Body of pancreas (tissue), 4 donors: ENCODE measurements at regions not wholly inside any gene's neighbourhood (a gene's known extent, or its start where the extent isn't known, plus 50 kb on each side); places are given as distances from the start of the nearest gene placed in this dataset.
"Not testable (repeated sequence)": the region's sequence is repeated elsewhere in the genome, so short reads cannot be mapped to it uniquely, and the experiment has no call there.

Experiments used
- ATAC-seq: fragments of 150-250 bp; one replicate; pipeline ENCODE4 v1.9.1; 2016
- DNase-seq, 4 donors: peaks; one replicate each; pipeline ENCODE4 v3.0.0-alpha.2; 2019
- H3K27ac ChIP-seq, 4 donors: fragments of 200-600 bp; sonication (generic); 1 replicate in 3 of 4; 2 replicates in 1 of 4; pipeline versions ENCODE4 v1.5.1 to v1.6.1; 2016 to 2019; ENCODE audit warnings: mild to moderate bottlenecking in 1 of 4, mixed read lengths in 1 of 4, moderate library complexity in 1 of 4
- H3K27me3 ChIP-seq, 2 donors: fragments of 200-600 bp; sonication (generic); one replicate each; pipeline ENCODE4 v1.6.0; 2016; ENCODE audit warnings: mild to moderate bottlenecking in 1 of 2
- H3K36me3 ChIP-seq, 2 donors: fragments of 200-600 bp; sonication (generic); replicated peaks in 1 of 2; 2 replicates each; pipeline ENCODE4 v1.5.1; 2016; ENCODE audit warnings: low read depth in 2 of 2; ENCODE audit not compliant: insufficient read depth in 1 of 2
- H3K4me1 ChIP-seq: fragments of 200-600 bp; sonication (generic); one replicate; pipeline ENCODE4 v1.6.0; 2016
- H3K4me3 ChIP-seq, 2 donors: fragments of 200-600 bp; sonication (generic); 1 replicate in 1 of 2; 2 replicates in 1 of 2; pipeline ENCODE4 v1.5.1; 2016 to 2019
- H3K9me3 ChIP-seq, 3 donors: fragments of 200-600 bp; sonication (generic); 1 replicate in 2 of 3; 2 replicates in 1 of 3; pipeline ENCODE4 v1.5.1; 2016
- POLR2A ChIP-seq, 3 donors: fragments of 450-650 bp; IDR thresholded peaks; one replicate each; pipeline ENCODE4 v1.6.1; 2016; ENCODE audit warnings: antibody characterized with exemption in 3 of 3, mild to moderate bottlenecking in 2 of 3
- WGBS, 2 donors: methylation state at CpG; one replicate each; pipeline ENCODE4 v1.1.5; 2017; 5-methylcytosine and 5-hydroxymethylcytosine counted together
- intact Hi-C: fragments of 100-400 bp; cut with DNase I; formaldehyde crosslinking; loops from one replicate; pipeline ENCODE4 v1.15.1; 2023
- TF ChIP-seq, protein P1 (sequence below), 7 experiments: fragments of 450-650 bp in 4 of 7; fragments of 200-600 bp in 3 of 7; sonication (generic) in 3 of 7; IDR thresholded peaks; one replicate each; pipeline ENCODE4 v1.5.1; 2016 to 2019; ENCODE audit warnings: antibody characterized with exemption in 7 of 7

DNA sequence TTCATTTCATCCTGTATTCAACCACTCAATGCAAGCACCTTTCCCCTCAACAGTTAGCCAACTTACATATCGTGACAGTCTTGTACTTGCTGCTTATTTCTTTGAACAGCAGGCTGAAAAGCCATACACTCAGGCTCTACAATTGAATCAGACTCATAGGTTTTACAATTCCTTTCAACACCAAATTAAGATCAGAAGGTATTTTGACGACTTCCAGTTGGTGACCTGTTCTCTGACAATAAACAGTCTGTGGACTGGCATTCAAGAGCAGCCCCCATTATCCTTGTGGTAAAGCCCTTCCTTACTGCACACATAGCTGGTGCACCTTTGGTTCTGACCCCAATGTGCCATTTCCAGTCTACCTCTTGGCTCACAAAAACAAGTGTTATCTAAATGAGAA, 140.0 kb upstream of the MB21D2 start:
- TF ChIP-seq, protein P1, sequence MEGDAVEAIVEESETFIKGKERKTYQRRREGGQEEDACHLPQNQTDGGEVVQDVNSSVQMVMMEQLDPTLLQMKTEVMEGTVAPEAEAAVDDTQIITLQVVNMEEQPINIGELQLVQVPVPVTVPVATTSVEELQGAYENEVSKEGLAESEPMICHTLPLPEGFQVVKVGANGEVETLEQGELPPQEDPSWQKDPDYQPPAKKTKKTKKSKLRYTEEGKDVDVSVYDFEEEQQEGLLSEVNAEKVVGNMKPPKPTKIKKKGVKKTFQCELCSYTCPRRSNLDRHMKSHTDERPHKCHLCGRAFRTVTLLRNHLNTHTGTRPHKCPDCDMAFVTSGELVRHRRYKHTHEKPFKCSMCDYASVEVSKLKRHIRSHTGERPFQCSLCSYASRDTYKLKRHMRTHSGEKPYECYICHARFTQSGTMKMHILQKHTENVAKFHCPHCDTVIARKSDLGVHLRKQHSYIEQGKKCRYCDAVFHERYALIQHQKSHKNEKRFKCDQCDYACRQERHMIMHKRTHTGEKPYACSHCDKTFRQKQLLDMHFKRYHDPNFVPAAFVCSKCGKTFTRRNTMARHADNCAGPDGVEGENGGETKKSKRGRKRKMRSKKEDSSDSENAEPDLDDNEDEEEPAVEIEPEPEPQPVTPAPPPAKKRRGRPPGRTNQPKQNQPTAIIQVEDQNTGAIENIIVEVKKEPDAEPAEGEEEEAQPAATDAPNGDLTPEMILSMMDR (IDR thresholded peaks at IDR 0.05): no peak
- TF ChIP-seq POLR2A (IDR thresholded peaks at IDR 0.05): no peak
- Histone ChIP-seq H3K27me3 (no peaks in the 10 kb centered on the region), H3K27ac (no peak overlapping the region), H3K36me3 (no peaks in the 10 kb centered on the region), H3K4me3 (no peak overlapping the region), H3K9me3 (no peaks in the 10 kb centered on the region), H3K4me1 (no peaks in the 10 kb centered on the region)
- ATAC-seq (no peak), DNase-seq (no peak)
- 47 to 48% methylated on average over 2 of the region's 2 CpGs for WGBS, 2 donors
- intact Hi-C loops: no loop called here

DNA sequence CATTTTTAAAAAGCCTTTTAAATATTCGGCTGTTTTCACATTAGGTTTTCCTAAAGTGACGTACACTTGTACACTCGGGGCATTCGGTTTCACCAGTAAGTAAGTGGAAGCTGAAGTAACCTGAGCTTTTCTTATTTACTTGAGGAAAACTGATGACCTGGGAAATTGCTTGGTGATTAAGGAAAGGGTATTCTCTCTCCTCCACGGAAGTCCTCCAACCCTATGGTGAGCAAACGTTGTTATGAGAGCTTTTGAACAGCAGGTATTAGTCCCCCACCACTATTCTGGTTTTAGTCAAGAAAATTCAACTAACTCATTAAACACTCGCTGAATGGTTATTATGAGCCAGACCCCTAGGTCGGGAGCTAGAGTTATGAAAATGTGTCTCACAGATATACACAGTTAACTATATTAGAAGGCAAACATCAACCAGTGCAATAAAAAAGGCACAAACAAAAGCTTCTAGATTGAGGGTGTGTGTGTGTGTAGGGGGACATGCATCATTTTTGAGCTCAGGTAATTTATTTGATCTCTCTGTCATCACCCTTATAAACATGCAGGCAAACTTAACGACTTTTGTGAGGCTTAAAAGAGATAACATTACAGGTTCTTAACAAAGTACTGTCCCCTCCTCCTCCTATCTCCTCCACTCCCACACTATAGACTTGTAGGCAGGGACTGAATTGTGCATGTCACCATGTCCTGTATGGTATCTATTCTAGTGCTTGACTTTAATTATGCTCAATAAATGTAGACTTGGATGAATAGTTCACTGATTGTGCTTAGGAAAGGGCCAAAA, 143.3 kb upstream of the MB21D2 start:
- Histone ChIP-seq H3K27me3 (no peaks in the 10 kb centered on the region), H3K9me3 (no peaks in the 10 kb centered on the region), H3K36me3 (no peaks in the 10 kb centered on the region), H3K27ac (no peak overlapping the region), H3K4me1 (no peaks in the 10 kb centered on the region), H3K4me3 (no peak overlapping the region)
- ATAC-seq (no peak), DNase-seq (no peak)
- TF ChIP-seq, protein P1 (IDR thresholded peaks at IDR 0.05): no peak
- no peak for TF ChIP-seq POLR2A (IDR thresholded peaks at IDR 0.05)
- intact Hi-C loops: no loop called here
- 60 to 73% methylated on average over 8 to 9 of the region's 9 CpGs for WGBS, 2 donors

DNA sequence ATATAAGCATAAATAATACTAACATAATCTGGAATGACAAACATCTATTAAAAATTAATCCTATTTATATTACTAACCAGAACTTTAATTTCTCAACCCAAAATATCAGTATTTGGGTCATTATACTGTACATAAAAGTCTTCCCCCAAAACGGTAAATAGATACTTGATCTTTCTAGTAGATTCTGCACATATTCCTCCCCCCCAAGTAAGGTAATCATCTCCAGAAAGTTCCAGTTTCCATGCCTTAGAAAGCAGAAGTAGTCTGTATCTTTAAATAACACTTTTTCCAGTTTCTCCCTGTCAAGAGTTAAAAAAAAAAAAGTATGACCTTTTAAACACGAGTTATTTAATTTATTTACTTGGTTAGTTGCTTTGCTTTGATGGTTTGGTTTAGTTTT, 150.7 kb upstream of the MB21D2 start:
- H3K9me3 ChIP-seq: no peaks in the 10 kb centered on the region
- DNase-seq (no peak), ATAC-seq (no peak)
- no peak overlapping the region for H3K27ac ChIP-seq
- WGBS, 2 donors: 35 to 36% methylated on average over 2 of the region's 2 CpGs
- H3K4me1 ChIP-seq: no peaks in the 10 kb centered on the region
- H3K4me3 ChIP-seq: no peak overlapping the region
- H3K27me3 ChIP-seq: no peaks in the 10 kb centered on the region
- TF ChIP-seq POLR2A (IDR thresholded peaks at IDR 0.05): no peak
- TF ChIP-seq, protein P1 (IDR thresholded peaks at IDR 0.05): no peak
- no peaks in the 10 kb centered on the region for H3K36me3 ChIP-seq
- intact Hi-C loops: no loop called here

DNA sequence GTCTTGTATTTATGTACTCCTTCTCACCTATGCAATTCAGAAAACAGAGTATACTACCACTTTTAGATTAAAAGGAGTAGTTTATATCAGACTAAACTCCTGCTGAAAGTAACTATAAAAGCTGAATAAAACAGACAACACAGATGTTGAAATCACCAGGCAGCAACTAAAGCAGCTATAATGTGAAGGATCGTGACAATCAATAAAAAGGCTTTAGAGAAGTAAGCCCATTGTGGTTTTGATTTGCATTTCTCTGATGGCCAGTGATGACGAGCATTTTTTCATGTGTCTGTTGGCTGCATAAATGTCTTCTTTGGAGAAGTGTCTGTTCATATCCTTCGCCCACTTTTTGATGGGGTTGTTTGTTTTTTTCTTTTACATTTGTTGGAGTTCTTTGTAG, 152.1 kb upstream of the MB21D2 start:
- H3K27me3 ChIP-seq, DNase-seq, intact Hi-C loops, H3K36me3 ChIP-seq, H3K27ac ChIP-seq, ATAC-seq, H3K9me3 ChIP-seq, H3K4me3 ChIP-seq, H3K4me1 ChIP-seq: not testable (repeated sequence)
- 58 to 69% methylated on average over 3 of the region's 3 CpGs for WGBS, 2 donors

DNA sequence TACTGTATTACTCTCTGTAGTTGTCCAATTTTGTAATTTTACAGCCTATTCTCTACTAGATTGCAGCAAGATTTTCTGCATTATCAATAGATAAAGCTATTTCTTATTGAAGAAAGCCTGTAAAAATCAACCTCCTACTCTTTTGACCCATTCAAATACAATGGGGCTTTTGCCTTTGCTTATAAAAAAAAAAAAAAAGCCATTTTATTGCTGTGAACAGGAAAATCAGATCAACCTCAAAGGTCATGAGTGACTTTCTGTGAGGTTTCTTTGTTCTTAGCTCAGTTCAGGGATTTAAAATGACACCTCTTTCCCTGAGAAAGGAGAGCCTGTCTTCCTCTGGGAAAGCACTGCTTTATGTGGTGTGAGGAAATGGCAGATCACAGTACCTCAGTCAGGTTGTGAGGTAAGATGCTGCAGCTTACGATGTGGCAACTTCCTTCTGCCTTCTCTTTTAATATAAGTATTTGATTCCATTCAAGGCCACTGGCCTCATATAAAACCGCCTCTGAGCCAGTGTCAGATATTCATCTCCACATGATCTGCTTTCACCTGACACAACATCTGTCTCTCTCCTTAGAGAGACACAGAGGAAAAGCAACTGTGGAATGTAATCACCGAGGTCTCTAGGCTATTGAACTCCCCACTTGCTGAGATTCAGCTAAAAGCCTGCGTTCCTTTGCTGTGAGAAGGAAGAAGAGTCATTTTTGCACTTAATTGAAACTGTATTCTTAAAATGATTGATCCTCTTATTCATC, 161.5 kb upstream of the MB21D2 start:
- 28% methylated on average over 4 of the region's 4 CpGs for WGBS, 2 donors
- intact Hi-C loops: no loop called here
- Histone ChIP-seq H3K27ac (no peak overlapping the region), H3K9me3 (no peaks in the 10 kb centered on the region), H3K27me3 (no peaks in the 10 kb centered on the region), H3K4me1 (no peaks in the 10 kb centered on the region), H3K36me3 (no peaks in the 10 kb centered on the region), H3K4me3 (no peak overlapping the region)
- ATAC-seq: no peak
- no peak for TF ChIP-seq POLR2A (IDR thresholded peaks at IDR 0.05)
- TF ChIP-seq, protein P1 (IDR thresholded peaks at IDR 0.05): no peak
- DNase-seq: no peak
